ENCODE measurements at regions not wholly inside any gene's neighbourhood (a gene's known extent, or its start where the extent isn't known, plus 50 kb on each side); places are given as distances from the start of the nearest gene placed in this dataset.

GRCh38 chr17:34420254-34420766 lies 57.3 kb upstream of the CCL1 start:
- no peak for TF ChIP-seq POLR2A (IDR thresholded peaks at IDR 0.05; ENCODE audit: low read depth, low read length)
- DNase-seq (ENCODE audit: insufficient read length, low spot score), result peak; percentile 61
- FAIRE-seq, result no peak

- TF ChIP-seq POLR2A (IDR thresholded peaks at IDR 0.05; ENCODE audit: low read depth, low read length), result no peak
- FAIRE-seq (no peak), DNase-seq (ENCODE audit: insufficient read length, low spot score) (no peak)
Observed at GRCh38 chr17:34416116-34416515, 53.1 kb upstream of the CCL1 start.

GRCh38 chr17:34414339-34414738 lies 51.3 kb upstream of the CCL1 start:
- FAIRE-seq (no peak), DNase-seq (ENCODE audit: insufficient read length, low spot score) (no peak)
- TF ChIP-seq POLR2A (IDR thresholded peaks at IDR 0.05; ENCODE audit: low read depth, low read length), result no peak

GRCh38 chr17:34413443-34414119 lies 50.5 kb upstream of the CCL1 start:
- no peak for TF ChIP-seq POLR2A (IDR thresholded peaks at IDR 0.05; ENCODE audit: low read depth, low read length)
- FAIRE-seq (no peak), DNase-seq (ENCODE audit: insufficient read length, low spot score) (no peak)

- no peak for TF ChIP-seq POLR2A (IDR thresholded peaks at IDR 0.05; ENCODE audit: low read depth, low read length)
- no peak for DNase-seq (ENCODE audit: insufficient read length, low spot score)
- FAIRE-seq, result no peak
Observed at GRCh38 chr17:34412965-34413441, 50.0 kb upstream of the CCL1 start.
